Uterus (tissue), 2 donors: ENCODE measurements at regions not wholly inside any gene's neighbourhood (a gene's known extent, or its start where the extent isn't known, plus 50 kb on each side); places are given as distances from the start of the nearest gene placed in this dataset.
"Not testable (repeated sequence)": the region's sequence is repeated elsewhere in the genome, so short reads cannot be mapped to it uniquely, and the experiment has no call there.

Experiments used
- CTCF ChIP-seq, 4 experiments: fragments of 200-600 bp in 2 of 4; fragments of 450-650 bp in 2 of 4; sonication (generic) in 2 of 4; IDR thresholded peaks; one replicate each; pipeline ENCODE4 v1.5.1; 2016 to 2019; ENCODE audit warnings: antibody characterized with exemption in 4 of 4, mild to moderate bottlenecking in 2 of 4, moderate library complexity in 1 of 4
- POLR2A ChIP-seq, 2 donors: fragments of 450-650 bp; IDR thresholded peaks; one replicate each; pipeline ENCODE4 v1.6.1; 2016; ENCODE audit warnings: antibody characterized with exemption in 2 of 2, mild to moderate bottlenecking in 1 of 2, moderate library complexity in 1 of 2

GRCh38 chr15:20303248-20304171 lies 238.1 kb downstream of the GOLGA6L6 start:
- TF ChIP-seq POLR2A, CTCF (IDR thresholded peaks at IDR 0.05): not testable (repeated sequence)
